Kidney (tissue), 13 donors: ENCODE measurements at regions not wholly inside any gene's neighbourhood (a gene's known extent, or its start where the extent isn't known, plus 50 kb on each side); places are given as distances from the start of the nearest gene placed in this dataset.

Experiments used
- DNase-seq, 5 donors: peaks; one replicate each; pipeline ENCODE4 v3.0.0-alpha.2; 2013 to 2020
- FAIRE-seq: peaks from 2 replicates; lab custom pipeline; 2012; peaks lifted over from hg19 to GRCh38; lab: Jason Lieb, UNC
- H3K27ac ChIP-seq, 2 donors: one replicate each; pipeline ENCODE4 v1.7.0; 2013; ENCODE audit warnings: low read depth in 2 of 2, low read length in 2 of 2, inconsistent platforms in 1 of 2
- H3K27me3 ChIP-seq: one replicate; pipeline ENCODE4 v1.7.1; 2013; ENCODE audit warnings: low read length, inconsistent platforms; ENCODE audit not compliant: control insufficient read depth, insufficient read depth
- H3K36me3 ChIP-seq, 3 donors: one replicate each; pipeline versions ENCODE4 v1.7.0 to v1.7.1; 2013; ENCODE audit warnings: low read length in 3 of 3, control low read depth in 1 of 3, inconsistent platforms in 1 of 3; ENCODE audit not compliant: insufficient read depth in 3 of 3, control insufficient read depth in 2 of 3
- H3K4me1 ChIP-seq, 3 donors: one replicate each; pipeline versions ENCODE4 v1.7.0 to v1.7.1; 2013; ENCODE audit warnings: low read length in 3 of 3, inconsistent platforms in 1 of 3, low read depth in 1 of 3; ENCODE audit not compliant: control insufficient read depth in 2 of 3, insufficient read depth in 2 of 3
- H3K4me3 ChIP-seq, 3 donors: one replicate each; pipeline versions ENCODE4 v1.7.0 to v1.8.1; 2013; ENCODE audit warnings: low read length in 3 of 3, control low read depth in 1 of 3, inconsistent platforms in 1 of 3
- H3K9ac ChIP-seq, 3 donors: one replicate each; pipeline versions ENCODE4 v1.7.0 to v1.7.1; 2013; ENCODE audit warnings: low read length in 3 of 3, control low read depth in 1 of 3, inconsistent platforms in 1 of 3
- H3K9me3 ChIP-seq, 3 donors: one replicate each; pipeline versions ENCODE4 v1.7.0 to v1.7.1; 2013; ENCODE audit warnings: low read length in 3 of 3, control low read depth in 1 of 3, inconsistent platforms in 1 of 3; ENCODE audit not compliant: control insufficient read depth in 2 of 3, insufficient read depth in 1 of 3
- CTCF ChIP-seq: IDR thresholded peaks from 3 replicates; pipeline ENCODE4 v1.5.1; 2012; ENCODE audit warnings: mild to moderate bottlenecking, moderate library complexity, borderline replicate concordance; ENCODE audit not compliant: insufficient read depth; ENCODE audit errors: extremely low read depth
- intact Hi-C: fragments of 100-400 bp; cut with DNase I; formaldehyde crosslinking; loops from one replicate; pipeline ENCODE4 v1.11.1; 2022
- donor health status: control.
- donor health status: control.
- donor health status: control.
- donor health status: control.
- donor health status: control.
- donor health status: DM: yes; HTN: yes; CAD: no.
- donor health status: Normal renal cell carcinoma (clear cell type).

- Histone ChIP-seq H3K27ac (no peak overlapping the region), H3K9me3 (no peaks in the 10 kb centered on the region), H3K4me1 (no peaks in the 10 kb centered on the region), H3K9ac (no peak overlapping the region), H3K36me3 (no peaks in the 10 kb centered on the region), H3K4me3 (no peak overlapping the region), H3K27me3 (no peaks in the 10 kb centered on the region)
- DNase-seq: no peak
- FAIRE-seq: no peak
- intact Hi-C loops: no loop called here
- no peak for TF ChIP-seq CTCF
Observed at GRCh38 chr9:25212361-25212760, 465.9 kb downstream of the TUSC1 start.

- no peak overlapping the region for H3K4me3 ChIP-seq
- no peaks in the 10 kb centered on the region for H3K27me3 ChIP-seq
- peak; percentile 33 for FAIRE-seq
- H3K9me3 ChIP-seq: no peaks in the 10 kb centered on the region
- H3K4me1 ChIP-seq: no peaks in the 10 kb centered on the region
- DNase-seq: peak in 3 of 5 donors; percentile 2 to 18 (median 9)
- H3K27ac ChIP-seq: no peak overlapping the region
- TF ChIP-seq CTCF: no peak
- no peak overlapping the region for H3K9ac ChIP-seq
- no peaks in the 10 kb centered on the region for H3K36me3 ChIP-seq
- intact Hi-C loops: no loop called here
Observed at GRCh38 chr9:25207402-25208195, 470.6 kb downstream of the TUSC1 start.

GRCh38 chr9:25206027-25206426 is 472.2 kb downstream of the TUSC1 start:
- H3K4me1 ChIP-seq: no peaks in the 10 kb centered on the region
- H3K9me3 ChIP-seq: no peaks in the 10 kb centered on the region
- FAIRE-seq (no peak), DNase-seq (no peak)
- TF ChIP-seq CTCF: no peak
- no peak overlapping the region for H3K4me3 ChIP-seq
- no peak overlapping the region for H3K27ac ChIP-seq
- no peak overlapping the region for H3K9ac ChIP-seq
- intact Hi-C loops: no loop called here
- H3K36me3 ChIP-seq: no peaks in the 10 kb centered on the region
- no peaks in the 10 kb centered on the region for H3K27me3 ChIP-seq
